ENCODE measurements at regions not wholly inside any gene's neighbourhood (a gene's known extent, or its start where the extent isn't known, plus 50 kb on each side); places are given as distances from the start of the nearest gene placed in this dataset.

- no peak overlapping the region for H3K27ac ChIP-seq
- no peaks in the 10 kb centered on the region for H3K36me3 ChIP-seq (replicated peaks)
- in situ Hi-C loops (cut with HindIII; ENCODE audit: low pct_ligation_motif_present, low sequenced_read_pairs), result no loop called here
- H3K27me3 ChIP-seq (replicated peaks), result no peaks in the 10 kb centered on the region
- DNase-seq, result no peak
- no peak for TF ChIP-seq CTCF (IDR thresholded peaks at IDR 0.05; ENCODE audit: low read depth, low read length, missing control alignments)
- H3K4me3 ChIP-seq (ENCODE audit: low read depth, low read length), result no peak overlapping the region
Measured at GRCh38 chr2:66030553-66030952, 404.4 kb upstream of the MEIS1 start.

- H3K27me3 ChIP-seq (replicated peaks), result no peaks in the 10 kb centered on the region
- H3K27ac ChIP-seq, result no peak overlapping the region
- H3K36me3 ChIP-seq (replicated peaks), result no peaks in the 10 kb centered on the region
- no peak for DNase-seq
- in situ Hi-C loops (cut with HindIII; ENCODE audit: low pct_ligation_motif_present, low sequenced_read_pairs), result no loop called here
- no peak overlapping the region for H3K4me3 ChIP-seq (ENCODE audit: low read depth, low read length)
- no peak for TF ChIP-seq CTCF (IDR thresholded peaks at IDR 0.05; ENCODE audit: low read depth, low read length, missing control alignments)
Measured at GRCh38 chr2:66024391-66024790, 410.5 kb upstream of the MEIS1 start.

GRCh38 chr2:66021296-66021695, 413.6 kb upstream of the MEIS1 start:
- no peaks in the 10 kb centered on the region for H3K36me3 ChIP-seq (replicated peaks)
- in situ Hi-C loops (cut with HindIII; ENCODE audit: low pct_ligation_motif_present, low sequenced_read_pairs), result no loop called here
- no peak overlapping the region for H3K4me3 ChIP-seq (ENCODE audit: low read depth, low read length)
- H3K27me3 ChIP-seq (replicated peaks), result no peaks in the 10 kb centered on the region
- no peak for TF ChIP-seq CTCF (IDR thresholded peaks at IDR 0.05; ENCODE audit: low read depth, low read length, missing control alignments)
- no peak for DNase-seq
- no peak overlapping the region for H3K27ac ChIP-seq

- no peak for DNase-seq
- H3K4me3 ChIP-seq (ENCODE audit: low read depth, low read length), result no peak overlapping the region
- no peaks in the 10 kb centered on the region for H3K27me3 ChIP-seq (replicated peaks)
- TF ChIP-seq CTCF (IDR thresholded peaks at IDR 0.05; ENCODE audit: low read depth, low read length, missing control alignments), result no peak
- no peaks in the 10 kb centered on the region for H3K36me3 ChIP-seq (replicated peaks)
- in situ Hi-C loops (cut with HindIII; ENCODE audit: low pct_ligation_motif_present, low sequenced_read_pairs), result no loop called here
- no peak overlapping the region for H3K27ac ChIP-seq
Measured at GRCh38 chr2:66017763-66018162, 417.2 kb upstream of the MEIS1 start.

- H3K36me3 ChIP-seq (replicated peaks), result no peaks in the 10 kb centered on the region
- no peaks in the 10 kb centered on the region for H3K27me3 ChIP-seq (replicated peaks)
- no peak for DNase-seq
- no peak overlapping the region for H3K27ac ChIP-seq
- in situ Hi-C loops (cut with HindIII; ENCODE audit: low pct_ligation_motif_present, low sequenced_read_pairs), result no loop called here
- H3K4me3 ChIP-seq (ENCODE audit: low read depth, low read length), result no peak overlapping the region
- no peak for TF ChIP-seq CTCF (IDR thresholded peaks at IDR 0.05; ENCODE audit: low read depth, low read length, missing control alignments)
Measured at GRCh38 chr2:66014450-66014849, 420.5 kb upstream of the MEIS1 start.

- Histone ChIP-seq H3K4me3 (ENCODE audit: low read depth, low read length) (no peak overlapping the region), H3K36me3 (replicated peaks) (no peaks in the 10 kb centered on the region), H3K27ac (no peak overlapping the region), H3K27me3 (replicated peaks) (no peaks in the 10 kb centered on the region)
- in situ Hi-C loops (cut with HindIII; ENCODE audit: low pct_ligation_motif_present, low sequenced_read_pairs), result no loop called here
- no peak for DNase-seq
- no peak for TF ChIP-seq CTCF (IDR thresholded peaks at IDR 0.05; ENCODE audit: low read depth, low read length, missing control alignments)
Measured at GRCh38 chr2:66013456-66013855, 421.5 kb upstream of the MEIS1 start.
